PC-3 (cell line): ENCODE measurements at regions not wholly inside any gene's neighbourhood (a gene's known extent, or its start where the extent isn't known, plus 50 kb on each side); places are given as distances from the start of the nearest gene placed in this dataset.

ENCODE experiments used
- ATAC-seq: fragments of 200-7000 bp; cut with Tn5 transposase; 2 replicates; pipeline ENCODE4 v1.9.1; 2020; ENCODE audit warnings: mild to moderate bottlenecking, moderate library complexity
- BruUV-seq: library from RNA; stranded (reverse); fragments of 400-500 nt; replicated peaks from 2 replicates; lab custom pipeline; 2021; lab: Mats Ljungman, UMichigan
- CTCF ChIA-PET: fragments of 300-600 bp; sonication (Branson Sonifier 250); formaldehyde crosslinking; loops from one replicate; lab custom pipeline; 2022; ENCODE audit warnings: antibody characterized with exemption; lab: Charles Lee
- POLR2A ChIA-PET: fragments of 300-600 bp; sonication (Branson Sonifier 250); formaldehyde crosslinking; loops from one replicate; lab custom pipeline; 2022; ENCODE audit warnings: antibody characterized with exemption; ENCODE audit not compliant: unreplicated experiment; lab: Charles Lee
- DNase-seq: peaks from one replicate; pipeline ENCODE4 v3.0.0-alpha.2; 2015
- H2AFZ ChIP-seq: fragments of 300-600 bp; sonication (generic); 2 replicates; pipeline ENCODE4 v1.6.0; 2016; ENCODE audit warnings: antibody characterized with exemption, low read length
- H3F3A ChIP-seq: fragments of 300-600 bp; sonication (generic); one replicate; pipeline ENCODE4 v1.6.0; 2017; ENCODE audit warnings: antibody characterized with exemption, low read length, control low read depth, mild to moderate bottlenecking; ENCODE audit not compliant: unreplicated experiment
- H3K27ac ChIP-seq: fragments of 300-600 bp; sonication (generic); 2 replicates; pipeline ENCODE4 v1.5.1; 2016; ENCODE audit warnings: mild to moderate bottlenecking, low read length
- H3K27me3 ChIP-seq: fragments of 300-600 bp; sonication (generic); 2 replicates; pipeline ENCODE4 v1.6.1; 2016; ENCODE audit warnings: low read length, mixed read lengths
- H3K36me3 ChIP-seq: fragments of 300-600 bp; sonication (generic); 2 replicates; pipeline ENCODE4 v1.6.1; 2016; ENCODE audit warnings: low read depth, mixed run types, low read length, mixed read lengths
- H3K4me1 ChIP-seq: fragments of 300-600 bp; sonication (generic); 2 replicates; pipeline ENCODE4 v1.5.1; 2016; ENCODE audit warnings: low read length; ENCODE audit not compliant: insufficient read depth
- H3K4me2 ChIP-seq: fragments of 300-600 bp; sonication (generic); 2 replicates; pipeline ENCODE4 v1.6.0; 2016; ENCODE audit warnings: low read length
- H3K4me3 ChIP-seq: fragments of 300-600 bp; sonication (generic); 2 replicates; pipeline ENCODE4 v1.5.1; 2016; ENCODE audit warnings: mild to moderate bottlenecking, low read length, mixed read lengths
- H3K79me2 ChIP-seq: fragments of 300-600 bp; sonication (generic); 2 replicates; pipeline ENCODE4 v1.6.1; 2017; ENCODE audit warnings: low read length, mixed read lengths
- H3K9ac ChIP-seq: fragments of 300-600 bp; sonication (generic); 2 replicates; pipeline ENCODE4 v1.6.0; 2016; ENCODE audit warnings: mild to moderate bottlenecking, low read length
- H3K9me2 ChIP-seq: fragments of 300-600 bp; sonication (generic); replicated peaks from 2 replicates; pipeline ENCODE4 v1.6.1; 2016; ENCODE audit warnings: mixed run types, low read length, mixed read lengths
- H3K9me3 ChIP-seq: fragments of 300-600 bp; sonication (generic); 2 replicates; pipeline ENCODE4 v1.6.1; 2016; ENCODE audit warnings: low read length, mixed read lengths
- H4K20me1 ChIP-seq: fragments of 300-600 bp; sonication (generic); 2 replicates; pipeline ENCODE4 v1.6.1; 2016; ENCODE audit warnings: low read length, mixed read lengths
- CTCF ChIP-seq: fragments of 300-600 bp; sonication (generic); conservative IDR thresholded peaks from 2 replicates; pipeline ENCODE4 v1.5.1; 2017; ENCODE audit warnings: antibody characterized with exemption, low read depth, mild to moderate bottlenecking, low read length
- EZH2 ChIP-seq: fragments of 300-600 bp; sonication (generic); IDR thresholded peaks from one replicate; pipeline ENCODE4 v1.6.1; 2017; ENCODE audit warnings: antibody characterized with exemption, mild to moderate bottlenecking, low read length; ENCODE audit not compliant: unreplicated experiment
- EZH2phosphoT487 ChIP-seq: fragments of 300-600 bp; sonication (generic); IDR thresholded peaks from 2 replicates; pipeline ENCODE4 v1.6.1; 2018; ENCODE audit warnings: mild to moderate bottlenecking, antibody characterized with exemption, low read length, borderline replicate concordance
- intact Hi-C: fragments of 100-400 bp; cut with micrococcal nuclease; formaldehyde crosslinking; loops from 2 replicates; pipeline ENCODE4 v1.9.0; 2023

GRCh38 chr14:63100552-63100951 lies 55.3 kb upstream of the KCNH5 start:
- Histone ChIP-seq H2AFZ (no peak overlapping the region), H3K9me2 (no peaks in the 10 kb centered on the region), H3K27ac (no peak overlapping the region), H3K9ac (no peak overlapping the region), H3K4me3 (no peak overlapping the region), H3K4me2 (no peak overlapping the region), H3K36me3 (no peaks in the 10 kb centered on the region), H4K20me1 (no peaks in the 10 kb centered on the region), H3K27me3 (peaks cover 40% of the 10 kb centered on the region), H3F3A (no peaks in the 10 kb centered on the region), H3K9me3 (no peaks in the 10 kb centered on the region), H3K79me2 (no peaks in the 10 kb centered on the region), H3K4me1 (no peaks in the 10 kb centered on the region)
- ATAC-seq = no peak
- ChIA-PET CTCF (no interaction called here), POLR2A (no interaction called here)
- no TSS peak for BruUV-seq
- intact Hi-C loops = no loop called here
- DNase-seq = no peak
- TF ChIP-seq EZH2phosphoT487 (no peak), CTCF (no peak), EZH2 (no peak)

- BruUV-seq = no TSS peak
- CTCF ChIA-PET = no interaction called here
Measured at GRCh38 chr14:63096186-63096585, 50.9 kb upstream of the KCNH5 start.

More at GRCh38 chr14:63096186-63096585, 50.9 kb upstream of the KCNH5 start:
- DNase-seq (no peak), ATAC-seq (no peak)
- H3K9me2 ChIP-seq = no peaks in the 10 kb centered on the region
- H3K4me1 ChIP-seq = no peaks in the 10 kb centered on the region
- POLR2A ChIA-PET = no interaction called here
- H3K79me2 ChIP-seq = no peaks in the 10 kb centered on the region
- no peak overlapping the region for H3K9ac ChIP-seq
- intact Hi-C loops = no loop called here
- no peaks in the 10 kb centered on the region for H3F3A ChIP-seq
- H3K9me3 ChIP-seq = no peaks in the 10 kb centered on the region
- no peak overlapping the region for H2AFZ ChIP-seq
- H3K4me2 ChIP-seq = no peak overlapping the region
- peaks cover 43% of the 10 kb centered on the region for H3K27me3 ChIP-seq
- H4K20me1 ChIP-seq = no peaks in the 10 kb centered on the region
- H3K4me3 ChIP-seq = no peak overlapping the region
- TF ChIP-seq CTCF = no peak
- TF ChIP-seq EZH2 = no peak
- TF ChIP-seq EZH2phosphoT487 = no peak
- no peaks in the 10 kb centered on the region for H3K36me3 ChIP-seq
- no peak overlapping the region for H3K27ac ChIP-seq
